PC-3 (cell line): ENCODE measurements at regions not wholly inside any gene's neighbourhood (a gene's known extent, or its start where the extent isn't known, plus 50 kb on each side); places are given as distances from the start of the nearest gene placed in this dataset.

Experiments used
- ATAC-seq: fragments of 200-7000 bp; cut with Tn5 transposase; 2 replicates; pipeline ENCODE4 v1.9.1; 2020; ENCODE audit warnings: mild to moderate bottlenecking, moderate library complexity
- BruUV-seq: library from RNA; stranded (reverse); fragments of 400-500 nt; replicated peaks from 2 replicates; lab custom pipeline; 2021; lab: Mats Ljungman, UMichigan
- CTCF ChIA-PET: fragments of 300-600 bp; sonication (Branson Sonifier 250); formaldehyde crosslinking; loops from one replicate; lab custom pipeline; 2022; ENCODE audit warnings: antibody characterized with exemption; lab: Charles Lee
- POLR2A ChIA-PET: fragments of 300-600 bp; sonication (Branson Sonifier 250); formaldehyde crosslinking; loops from one replicate; lab custom pipeline; 2022; ENCODE audit warnings: antibody characterized with exemption; ENCODE audit not compliant: unreplicated experiment; lab: Charles Lee
- DNase-seq: peaks from one replicate; pipeline ENCODE4 v3.0.0-alpha.2; 2015
- H2AFZ ChIP-seq: fragments of 300-600 bp; sonication (generic); 2 replicates; pipeline ENCODE4 v1.6.0; 2016; ENCODE audit warnings: antibody characterized with exemption, low read length
- H3F3A ChIP-seq: fragments of 300-600 bp; sonication (generic); one replicate; pipeline ENCODE4 v1.6.0; 2017; ENCODE audit warnings: antibody characterized with exemption, low read length, control low read depth, mild to moderate bottlenecking; ENCODE audit not compliant: unreplicated experiment
- H3K27ac ChIP-seq: fragments of 300-600 bp; sonication (generic); 2 replicates; pipeline ENCODE4 v1.5.1; 2016; ENCODE audit warnings: mild to moderate bottlenecking, low read length
- H3K27me3 ChIP-seq: fragments of 300-600 bp; sonication (generic); 2 replicates; pipeline ENCODE4 v1.6.1; 2016; ENCODE audit warnings: low read length, mixed read lengths
- H3K36me3 ChIP-seq: fragments of 300-600 bp; sonication (generic); 2 replicates; pipeline ENCODE4 v1.6.1; 2016; ENCODE audit warnings: low read depth, mixed run types, low read length, mixed read lengths
- H3K4me1 ChIP-seq: fragments of 300-600 bp; sonication (generic); 2 replicates; pipeline ENCODE4 v1.5.1; 2016; ENCODE audit warnings: low read length; ENCODE audit not compliant: insufficient read depth
- H3K4me2 ChIP-seq: fragments of 300-600 bp; sonication (generic); 2 replicates; pipeline ENCODE4 v1.6.0; 2016; ENCODE audit warnings: low read length
- H3K4me3 ChIP-seq: fragments of 300-600 bp; sonication (generic); 2 replicates; pipeline ENCODE4 v1.5.1; 2016; ENCODE audit warnings: mild to moderate bottlenecking, low read length, mixed read lengths
- H3K79me2 ChIP-seq: fragments of 300-600 bp; sonication (generic); 2 replicates; pipeline ENCODE4 v1.6.1; 2017; ENCODE audit warnings: low read length, mixed read lengths
- H3K9ac ChIP-seq: fragments of 300-600 bp; sonication (generic); 2 replicates; pipeline ENCODE4 v1.6.0; 2016; ENCODE audit warnings: mild to moderate bottlenecking, low read length
- H3K9me2 ChIP-seq: fragments of 300-600 bp; sonication (generic); replicated peaks from 2 replicates; pipeline ENCODE4 v1.6.1; 2016; ENCODE audit warnings: mixed run types, low read length, mixed read lengths
- H3K9me3 ChIP-seq: fragments of 300-600 bp; sonication (generic); 2 replicates; pipeline ENCODE4 v1.6.1; 2016; ENCODE audit warnings: low read length, mixed read lengths
- H4K20me1 ChIP-seq: fragments of 300-600 bp; sonication (generic); 2 replicates; pipeline ENCODE4 v1.6.1; 2016; ENCODE audit warnings: low read length, mixed read lengths
- CTCF ChIP-seq: fragments of 300-600 bp; sonication (generic); conservative IDR thresholded peaks from 2 replicates; pipeline ENCODE4 v1.5.1; 2017; ENCODE audit warnings: antibody characterized with exemption, low read depth, mild to moderate bottlenecking, low read length
- EZH2 ChIP-seq: fragments of 300-600 bp; sonication (generic); IDR thresholded peaks from one replicate; pipeline ENCODE4 v1.6.1; 2017; ENCODE audit warnings: antibody characterized with exemption, mild to moderate bottlenecking, low read length; ENCODE audit not compliant: unreplicated experiment
- EZH2phosphoT487 ChIP-seq: fragments of 300-600 bp; sonication (generic); IDR thresholded peaks from 2 replicates; pipeline ENCODE4 v1.6.1; 2018; ENCODE audit warnings: mild to moderate bottlenecking, antibody characterized with exemption, low read length, borderline replicate concordance
- intact Hi-C: fragments of 100-400 bp; cut with micrococcal nuclease; formaldehyde crosslinking; loops from 2 replicates; pipeline ENCODE4 v1.9.0; 2023

GRCh38 chr19:32208060-32208459 is 137.3 kb upstream of the ZNF507 start:
- CTCF ChIA-PET, result no interaction called here
- Histone ChIP-seq H3K36me3 (no peaks in the 10 kb centered on the region), H3K9me2 (no peaks in the 10 kb centered on the region), H3K9me3 (no peaks in the 10 kb centered on the region), H3K9ac (no peak overlapping the region), H3K27ac (no peak overlapping the region), H3K4me1 (no peaks in the 10 kb centered on the region), H3K4me3 (no peak overlapping the region), H4K20me1 (no peaks in the 10 kb centered on the region), H3F3A (no peaks in the 10 kb centered on the region), H3K79me2 (no peaks in the 10 kb centered on the region), H2AFZ (no peak overlapping the region), H3K4me2 (no peak overlapping the region), H3K27me3 (no peaks in the 10 kb centered on the region)
- POLR2A ChIA-PET, result no interaction called here
- no TSS peak for BruUV-seq
- intact Hi-C loops, result no loop called here
- no peak for TF ChIP-seq CTCF
- TF ChIP-seq EZH2phosphoT487, result no peak
- TF ChIP-seq EZH2, result no peak
- DNase-seq, result no peak
- ATAC-seq, result no peak

- H3K4me1 ChIP-seq, result no peaks in the 10 kb centered on the region
- DNase-seq (no peak), ATAC-seq (no peak)
- H3K79me2 ChIP-seq, result no peaks in the 10 kb centered on the region
- H3K4me2 ChIP-seq, result no peak overlapping the region
- intact Hi-C loops, result no loop called here
- no peaks in the 10 kb centered on the region for H3K9me2 ChIP-seq
- no peaks in the 10 kb centered on the region for H3K36me3 ChIP-seq
- no TSS peak for BruUV-seq
- H3K9ac ChIP-seq, result no peak overlapping the region
- no peak overlapping the region for H3K27ac ChIP-seq
- H3K27me3 ChIP-seq, result no peaks in the 10 kb centered on the region
- H3K4me3 ChIP-seq, result no peak overlapping the region
- H3F3A ChIP-seq, result no peaks in the 10 kb centered on the region
- ChIA-PET CTCF (no interaction called here), POLR2A (no interaction called here)
- H3K9me3 ChIP-seq, result no peaks in the 10 kb centered on the region
- no peaks in the 10 kb centered on the region for H4K20me1 ChIP-seq
- TF ChIP-seq EZH2phosphoT487 (no peak), EZH2 (no peak), CTCF (no peak)
- H2AFZ ChIP-seq, result no peak overlapping the region
Measured at GRCh38 chr19:32219392-32219791, 126.0 kb upstream of the ZNF507 start.

GRCh38 chr19:32219881-32220472 is 125.4 kb upstream of the ZNF507 start:
- DNase-seq (no peak), ATAC-seq (no peak)
- H3K9me2 ChIP-seq, result no peaks in the 10 kb centered on the region
- POLR2A ChIA-PET, result no interaction called here
- no peaks in the 10 kb centered on the region for H3K79me2 ChIP-seq
- TF ChIP-seq EZH2phosphoT487, result no peak
- no peak for TF ChIP-seq CTCF
- TF ChIP-seq EZH2, result no peak
- H4K20me1 ChIP-seq, result no peaks in the 10 kb centered on the region
- H3F3A ChIP-seq, result no peaks in the 10 kb centered on the region
- no TSS peak for BruUV-seq
- no peaks in the 10 kb centered on the region for H3K36me3 ChIP-seq
- H3K9me3 ChIP-seq, result no peaks in the 10 kb centered on the region
- H2AFZ ChIP-seq, result no peak overlapping the region
- CTCF ChIA-PET, result no interaction called here
- intact Hi-C loops, result loop anchor here (5.0 kb wide), 1 partner anchor 1553 kb away; no protein-coding TSS in a partner anchor
- H3K4me3 ChIP-seq, result no peak overlapping the region
- H3K4me1 ChIP-seq, result no peaks in the 10 kb centered on the region
- H3K4me2 ChIP-seq, result no peak overlapping the region
- H3K27ac ChIP-seq, result no peak overlapping the region
- H3K27me3 ChIP-seq, result no peaks in the 10 kb centered on the region
- no peak overlapping the region for H3K9ac ChIP-seq
